ENCODE measurements at regions not wholly inside any gene's neighbourhood (a gene's known extent, or its start where the extent isn't known, plus 50 kb on each side); places are given as distances from the start of the nearest gene placed in this dataset.

DNA sequence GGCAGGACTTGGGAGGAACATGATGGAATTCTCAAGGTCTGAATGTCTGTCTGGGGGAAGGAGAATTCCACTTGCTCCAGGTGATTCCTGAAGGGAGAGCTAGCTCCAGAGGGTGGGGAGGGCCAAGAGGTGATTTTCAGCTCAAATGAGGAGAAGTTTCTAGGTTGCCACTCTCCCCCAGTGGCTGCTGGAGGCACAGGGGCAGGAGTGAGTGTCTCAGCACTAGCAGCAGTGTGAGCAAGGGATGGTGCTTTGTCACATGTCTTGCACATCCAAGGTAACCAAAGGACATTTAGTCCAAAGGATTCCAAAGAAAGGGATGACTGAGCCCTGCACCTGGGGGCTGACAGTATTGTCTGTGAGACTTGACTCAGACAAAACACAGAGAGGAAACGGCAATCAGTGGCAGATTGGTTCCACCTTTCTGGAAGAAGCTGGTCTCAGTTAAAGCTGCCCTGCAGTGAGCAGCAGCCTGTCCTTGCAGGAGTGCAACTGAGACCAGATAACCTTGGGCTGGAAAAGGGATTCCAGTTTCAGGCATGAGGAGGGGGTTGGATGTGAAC, 51.2 kb upstream of the PCBD1 start:
- no peak for DNase-seq (ENCODE audit: low spot score)

DNA sequence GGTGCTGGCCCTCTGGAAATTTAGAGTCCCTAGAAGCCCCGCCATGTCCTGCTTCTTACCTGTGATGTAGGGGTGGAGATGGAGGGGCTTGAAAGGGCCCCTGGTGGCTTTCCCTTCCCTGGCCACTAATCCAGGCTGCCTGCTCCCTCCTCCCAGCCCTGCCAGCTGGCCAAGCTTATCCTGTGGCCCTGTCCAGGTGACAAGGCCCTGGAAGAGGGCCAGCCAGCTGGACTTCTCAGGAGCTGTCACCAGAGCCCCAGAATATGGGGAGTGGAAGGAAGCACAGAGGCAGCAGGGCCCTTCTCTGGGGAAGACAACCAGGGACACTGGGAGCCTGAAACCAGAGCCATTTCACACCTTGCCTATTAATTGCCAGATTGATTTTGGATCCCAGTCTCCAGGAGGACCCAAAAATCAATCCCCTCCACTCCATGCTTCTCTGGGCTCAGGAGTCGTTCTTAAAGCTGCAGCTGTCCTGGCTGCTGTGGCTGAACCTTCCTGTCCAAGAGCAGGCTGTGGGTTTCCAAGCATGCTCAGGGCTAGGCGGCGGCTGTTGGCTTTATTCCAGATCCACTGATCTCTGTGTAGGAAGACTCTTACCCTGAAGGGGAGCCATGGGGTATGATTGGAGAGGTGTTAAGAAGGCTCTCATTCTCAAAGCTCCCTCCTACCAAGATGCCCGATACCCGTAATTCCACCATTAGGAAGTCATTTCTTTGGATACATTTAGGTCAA, 52.6 kb upstream of the PCBD1 start:
- DNase-seq (ENCODE audit: low spot score): no peak

DNA sequence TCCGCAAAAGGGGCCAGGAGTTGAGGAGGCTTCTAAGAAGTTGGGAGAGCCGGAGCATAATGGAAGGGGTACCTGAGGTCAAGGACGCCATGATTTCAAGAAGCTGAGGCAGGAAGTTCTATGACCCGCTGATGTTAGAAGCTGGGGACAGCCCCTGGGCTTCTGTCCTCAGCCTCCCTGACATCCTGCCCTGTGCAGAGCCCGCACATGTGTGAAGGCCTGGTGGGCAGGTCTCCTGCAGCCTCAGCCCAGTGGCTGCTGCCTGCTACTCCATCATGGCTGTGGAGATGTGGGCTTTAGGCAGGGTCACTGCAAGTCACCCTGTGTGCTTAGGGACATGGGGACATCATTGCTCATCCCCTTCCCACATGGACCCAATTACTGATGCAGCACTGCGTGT, 53.8 kb upstream of the PCBD1 start:
- no peak for DNase-seq (ENCODE audit: low spot score)

DNA sequence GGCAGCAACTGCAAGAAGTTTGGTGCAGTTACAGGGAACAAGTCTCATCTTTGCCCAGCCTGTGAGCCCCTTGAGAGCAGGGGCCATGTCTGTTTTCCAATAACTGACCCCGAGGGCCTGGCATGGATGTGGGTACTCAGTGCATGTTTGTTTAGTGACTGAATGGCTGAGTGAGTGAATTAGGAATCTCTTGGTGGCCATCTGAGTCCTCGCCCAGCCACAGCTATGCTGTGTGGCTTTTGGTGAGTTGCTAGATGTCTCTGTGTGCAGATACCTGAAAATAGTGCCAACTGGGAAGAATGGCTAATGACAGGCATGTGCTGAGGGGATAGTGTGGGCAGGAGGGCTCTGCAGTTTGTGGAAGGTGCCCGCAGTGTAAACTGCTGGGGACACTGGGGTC, 54.4 kb upstream of the PCBD1 start:
- no peak for DNase-seq (ENCODE audit: low spot score)

DNA sequence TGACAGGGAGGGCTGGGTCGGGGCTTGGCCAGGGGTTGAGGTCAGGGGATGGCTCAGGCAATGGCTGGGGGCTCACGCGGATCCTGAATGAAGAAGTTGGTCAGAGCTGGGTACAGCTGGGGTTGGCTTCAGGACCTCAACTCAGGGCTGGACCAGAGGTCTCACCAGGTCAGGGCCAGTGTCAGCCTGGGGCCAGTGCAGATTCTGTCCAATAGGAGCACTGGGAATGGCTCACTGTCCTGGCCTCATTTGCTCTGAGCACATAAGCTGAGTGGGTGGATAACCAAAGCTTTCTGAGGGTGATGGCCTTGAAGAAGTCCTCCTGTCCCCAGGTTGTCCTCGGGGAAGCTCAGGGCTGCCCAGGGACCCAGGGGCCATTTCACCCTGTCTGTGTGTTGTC, 54.9 kb upstream of the PCBD1 start:
- no peak for DNase-seq (ENCODE audit: low spot score)

DNA sequence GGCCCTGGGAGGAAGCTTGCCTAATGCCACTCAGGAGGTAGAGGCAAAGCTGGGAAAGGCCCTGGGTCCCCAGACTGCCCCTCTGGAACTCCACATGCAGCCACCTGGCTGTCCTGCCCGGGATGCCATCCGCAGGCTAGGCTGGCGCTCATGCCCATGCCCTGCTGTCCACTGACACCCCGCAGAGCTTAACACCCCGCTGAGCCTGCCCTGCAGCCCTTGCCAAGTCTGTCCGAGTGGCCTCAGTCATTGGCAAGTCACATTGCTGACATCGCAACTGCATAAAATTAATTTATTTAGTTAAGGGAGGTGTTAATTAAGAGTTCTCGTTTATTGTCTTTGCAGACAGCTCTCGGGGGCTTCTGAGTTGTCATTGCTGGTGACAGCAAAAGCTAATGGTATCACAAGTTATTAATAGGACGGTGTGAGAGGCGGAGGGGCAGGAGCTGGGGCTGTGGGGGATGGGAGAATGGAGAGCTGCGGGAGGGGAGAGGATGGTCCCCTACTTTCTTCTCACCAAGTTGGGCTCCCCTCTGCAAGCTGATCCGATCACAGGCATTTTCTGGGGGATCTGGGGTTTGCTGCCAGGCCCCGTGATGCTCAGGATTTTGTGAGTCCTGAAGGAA, 55.6 kb upstream of the PCBD1 start:
- DNase-seq (ENCODE audit: low spot score): no peak

DNA sequence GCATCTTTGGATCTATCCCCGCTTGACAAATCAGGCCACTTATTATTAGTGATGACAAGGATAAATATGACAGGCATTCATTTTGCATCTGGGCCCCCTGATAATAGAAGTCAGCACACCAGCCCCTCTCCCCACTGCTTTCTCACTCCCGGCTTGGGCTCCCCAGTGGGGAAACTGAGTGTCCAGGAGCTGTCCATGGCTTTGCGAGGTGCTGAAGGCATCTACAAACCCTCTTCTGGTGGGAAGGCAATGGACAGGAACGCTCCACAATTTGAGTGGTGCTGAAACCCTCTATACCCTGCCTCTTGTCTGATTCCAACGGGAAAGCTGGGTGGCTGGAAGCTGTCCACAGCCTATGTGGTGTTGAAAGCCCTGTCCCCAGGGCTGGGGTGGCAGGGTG, 61.7 kb upstream of the PCBD1 start:
- DNase-seq (ENCODE audit: low spot score): no peak

DNA sequence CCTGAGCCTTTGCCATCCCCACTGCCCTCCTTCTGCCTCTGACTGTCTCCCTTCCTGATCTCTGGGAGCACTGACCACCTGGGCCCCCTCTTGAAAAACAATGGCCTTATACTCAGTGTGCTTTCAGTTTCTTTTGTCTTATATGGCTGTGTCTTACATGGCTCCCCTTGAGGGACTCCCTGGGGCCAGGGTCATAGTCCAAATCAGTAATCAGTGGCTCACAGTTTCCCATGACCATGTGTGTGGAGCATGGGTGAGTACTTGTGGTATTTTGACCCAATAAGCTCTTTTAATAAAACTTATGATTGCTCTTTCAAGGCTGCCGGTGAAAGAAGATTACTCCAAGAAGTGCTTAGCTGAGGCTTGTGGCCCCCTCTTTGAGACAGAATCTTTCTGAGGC, 62.4 kb upstream of the PCBD1 start:
- no peak for DNase-seq (ENCODE audit: low spot score)

DNA sequence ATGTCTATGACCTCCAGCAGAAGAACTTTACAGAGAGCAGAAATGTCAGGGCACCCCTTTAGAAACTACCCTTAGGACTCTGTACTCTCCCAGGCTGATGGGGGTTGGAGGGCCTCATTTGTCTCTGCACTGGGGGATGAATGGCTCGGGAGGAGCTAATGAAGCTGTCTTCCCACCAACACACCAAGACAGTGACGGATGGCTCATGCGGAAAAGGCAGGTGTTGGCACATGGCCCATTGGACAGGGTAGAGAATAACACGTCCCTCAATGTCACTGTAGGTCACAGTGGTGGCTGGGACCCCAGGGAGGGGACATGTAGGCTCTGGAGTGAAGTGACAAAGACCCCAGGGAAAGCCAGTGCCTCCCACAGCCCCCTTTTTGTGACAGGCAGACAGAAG, 64.0 kb upstream of the PCBD1 start:
- DNase-seq (ENCODE audit: low spot score): no peak

DNA sequence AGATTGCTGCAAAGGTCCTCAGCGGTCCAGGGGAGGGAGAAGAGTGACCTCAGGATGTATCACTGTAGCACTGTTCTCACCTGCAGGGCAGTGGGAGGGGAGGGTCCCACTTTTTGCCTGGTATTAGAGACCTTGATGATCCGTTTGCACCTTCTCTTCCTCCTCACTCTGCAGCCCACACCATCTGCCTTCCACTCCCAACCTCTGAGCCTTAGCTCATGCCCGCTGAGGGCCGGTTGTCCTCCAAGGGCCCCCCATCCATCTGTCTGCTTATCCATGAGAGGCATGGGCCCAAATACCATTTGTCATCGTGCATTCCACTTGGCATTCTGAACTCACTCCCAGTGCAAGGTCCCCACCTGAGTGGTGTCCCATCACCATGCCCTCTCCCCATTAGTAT, 64.6 kb upstream of the PCBD1 start:
- DNase-seq (ENCODE audit: low spot score): no peak

DNA sequence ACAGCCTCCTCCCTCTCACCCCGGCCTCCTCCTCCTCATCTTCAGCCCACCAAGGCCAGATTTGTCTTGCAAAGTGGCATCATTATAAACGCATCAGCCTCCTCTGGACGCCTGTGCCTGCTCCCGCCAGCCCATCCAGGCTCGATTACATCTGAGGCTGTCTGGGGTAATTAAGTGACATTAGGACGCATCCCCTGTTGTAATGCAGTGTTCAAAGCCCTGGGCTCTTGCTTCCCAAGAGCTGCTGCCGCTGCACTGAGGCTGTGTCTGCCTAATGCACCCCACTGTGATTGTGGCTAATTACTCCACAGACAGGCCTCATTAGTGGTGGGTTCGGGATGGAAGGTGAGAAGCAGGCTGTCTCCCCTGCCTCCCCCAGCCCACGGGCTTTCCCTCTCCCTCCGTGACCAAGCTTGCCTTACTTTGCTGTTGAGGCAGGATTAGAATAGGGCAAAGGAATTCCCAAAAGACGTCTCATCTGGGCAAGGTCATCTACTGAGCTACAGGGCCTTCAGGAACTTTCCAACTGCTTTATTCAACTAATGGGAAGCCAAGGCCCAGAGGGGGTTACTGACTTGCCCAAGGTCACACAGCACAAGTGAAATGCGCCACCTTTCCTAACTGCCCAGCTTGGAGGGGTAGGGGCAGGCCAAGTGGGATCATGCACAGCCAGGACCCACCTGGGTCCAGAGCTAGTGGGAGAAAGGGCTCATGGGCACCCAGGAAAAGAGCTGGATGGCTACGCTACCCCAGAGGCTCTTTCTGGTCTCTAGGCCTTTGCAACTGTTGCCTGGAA, 66.2 kb upstream of the PCBD1 start:
- DNase-seq (ENCODE audit: low spot score): no peak

DNA sequence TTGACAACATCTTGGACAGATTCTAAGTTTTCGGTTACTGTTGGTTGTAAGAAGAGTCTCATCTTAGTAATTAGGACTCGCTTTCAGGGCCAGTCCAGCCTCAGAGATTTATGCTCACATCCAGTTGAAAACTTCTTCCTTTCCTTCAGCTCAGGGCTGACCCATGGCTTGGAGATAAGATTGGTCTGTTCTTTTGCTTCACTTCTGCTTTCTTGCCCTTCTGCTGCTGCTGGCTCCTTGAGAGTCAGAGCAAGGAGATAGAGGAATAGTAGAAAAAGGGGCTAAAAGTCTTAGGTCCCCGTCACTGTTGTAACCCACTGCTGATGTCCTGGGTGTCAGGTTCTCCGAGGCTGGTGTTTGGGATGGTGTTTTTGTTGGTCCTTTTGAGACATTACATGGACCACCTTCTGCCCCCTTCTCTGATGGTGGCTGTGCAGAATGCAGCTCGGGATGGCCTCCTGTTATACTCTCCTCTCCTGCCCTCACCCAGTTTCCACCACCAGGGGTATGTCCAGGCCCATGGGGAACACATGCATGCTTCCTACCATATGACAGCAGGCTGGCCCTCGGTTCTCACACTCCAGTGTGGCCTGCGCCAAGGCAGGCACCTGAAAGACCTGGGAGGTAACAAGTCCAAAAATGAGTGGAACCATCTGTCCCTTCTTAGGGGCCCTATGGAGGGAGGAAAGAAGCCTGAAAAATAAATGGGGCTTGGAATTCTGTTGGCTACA, 67.8 kb upstream of the PCBD1 start:
- DNase-seq (ENCODE audit: low spot score): no peak

DNA sequence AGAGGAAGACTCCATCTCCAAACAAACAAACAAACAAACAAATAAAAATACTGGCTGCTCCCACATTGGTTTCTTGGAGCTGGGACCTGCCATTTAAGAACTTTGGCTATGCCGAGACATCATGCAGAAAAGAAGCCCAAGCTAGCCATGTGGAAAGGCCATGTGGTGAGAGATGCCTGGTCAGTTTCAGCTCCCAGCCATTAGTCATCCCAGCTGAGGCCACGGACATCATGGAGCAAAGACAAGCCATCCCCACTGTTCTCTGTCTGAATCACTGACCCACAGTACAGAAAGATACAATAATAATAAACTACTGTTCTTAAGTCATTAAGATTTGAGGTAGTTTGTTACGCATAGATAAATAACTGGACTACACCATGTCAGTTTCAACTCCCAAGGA, 70.0 kb upstream of the PCBD1 start:
- no peak for DNase-seq (ENCODE audit: low spot score)

DNA sequence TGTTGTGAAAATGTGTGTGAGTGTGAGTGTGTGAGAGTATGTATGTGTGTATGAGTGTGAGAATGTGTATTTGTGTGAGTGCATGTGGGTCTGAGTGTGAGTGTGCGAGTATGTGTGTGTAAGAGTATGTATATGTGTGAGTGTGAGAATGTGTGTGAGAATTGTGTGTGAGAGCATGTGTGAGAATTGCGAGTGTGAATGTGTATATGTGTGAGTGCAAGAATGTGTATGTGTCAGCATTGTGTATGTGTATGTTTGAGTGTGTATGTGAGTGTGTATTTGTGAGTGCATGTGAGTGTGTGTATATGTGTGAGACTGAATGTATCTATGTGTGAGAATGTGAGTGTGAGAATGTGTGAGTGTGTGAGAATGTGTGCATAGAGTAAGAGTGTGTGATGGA, 72.0 kb upstream of the PCBD1 start:
- DNase-seq (ENCODE audit: low spot score): no peak

DNA sequence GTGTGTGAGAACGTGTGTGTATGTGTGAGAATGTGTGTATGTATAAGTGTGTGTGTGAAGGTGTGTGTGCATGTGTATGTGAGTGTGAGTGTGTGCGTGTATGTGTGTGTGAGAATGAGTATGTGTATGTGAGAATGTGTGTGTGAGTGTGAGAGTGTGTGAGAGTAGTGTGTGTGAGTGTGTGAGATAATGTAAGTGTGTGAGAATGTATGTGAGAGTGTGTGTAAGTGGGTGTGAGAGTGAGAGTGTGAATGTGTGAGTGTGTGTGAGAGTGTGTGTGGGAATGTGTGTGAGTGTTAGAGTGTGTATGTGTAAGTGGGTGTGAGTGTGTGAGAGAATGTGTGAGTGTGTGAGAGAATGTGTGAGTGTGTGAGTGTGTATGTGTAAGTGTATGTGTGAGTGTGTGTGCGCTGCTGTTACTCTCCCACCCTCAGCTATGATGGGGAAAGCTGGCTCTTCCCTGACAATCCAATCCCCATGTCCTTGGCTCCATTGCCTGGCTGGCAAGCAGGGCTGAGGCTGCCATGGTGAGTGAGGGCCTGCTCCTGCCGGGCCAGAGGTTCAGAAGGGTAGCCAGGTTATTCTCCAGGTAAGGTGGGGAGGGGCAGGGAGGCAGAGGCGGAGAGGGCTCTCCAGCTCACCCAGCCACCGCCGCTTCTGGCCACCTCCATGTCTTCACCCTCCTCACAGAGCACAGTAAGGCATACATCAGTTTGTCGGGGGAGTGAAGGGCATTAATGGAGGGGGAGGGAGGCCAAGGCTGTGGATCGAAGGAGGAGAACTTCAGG, 72.6 kb upstream of the PCBD1 start:
- no peak for DNase-seq (ENCODE audit: low spot score)

DNA sequence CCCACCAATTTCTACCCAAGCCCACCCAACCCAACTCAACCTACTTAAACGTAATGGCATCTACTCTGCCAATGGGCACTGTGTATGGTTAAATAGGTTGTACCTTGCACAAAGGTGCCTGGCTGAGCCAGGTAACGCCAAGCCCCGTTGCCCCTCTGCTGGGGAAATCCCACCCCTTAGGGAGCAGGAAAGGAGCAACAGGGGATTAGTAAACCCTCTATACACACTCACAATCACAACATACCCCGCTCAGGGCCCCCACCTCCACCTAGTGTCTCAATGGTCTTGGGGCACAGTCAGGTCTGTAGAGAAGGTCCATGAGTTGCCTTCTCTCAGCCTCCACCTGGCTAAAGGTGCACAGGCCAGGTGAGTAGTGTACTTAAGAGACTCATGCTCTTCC, 74.3 kb upstream of the PCBD1 start:
- DNase-seq (ENCODE audit: low spot score): no peak

DNA sequence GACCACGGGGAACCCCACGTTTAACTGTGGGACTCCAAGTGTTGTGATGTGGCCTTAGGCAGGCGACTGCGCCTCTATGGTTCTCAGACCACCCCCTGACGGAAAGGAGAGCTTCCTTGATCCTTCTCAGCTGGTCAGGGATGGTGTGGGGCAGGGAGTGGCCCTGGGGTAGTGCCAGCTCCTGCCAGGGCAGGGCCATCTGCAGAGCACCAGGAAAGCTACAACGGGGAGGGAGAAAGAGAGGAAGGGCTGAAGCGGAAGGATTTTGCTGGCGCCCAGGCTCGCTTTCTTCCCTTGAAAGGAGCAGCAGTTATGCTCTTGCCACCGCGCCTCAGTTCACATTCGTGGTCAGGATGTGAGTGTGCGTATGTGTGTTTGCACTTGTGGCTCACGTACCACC, 74.9 kb upstream of the PCBD1 start:
- DNase-seq (ENCODE audit: low spot score): no peak

DNA sequence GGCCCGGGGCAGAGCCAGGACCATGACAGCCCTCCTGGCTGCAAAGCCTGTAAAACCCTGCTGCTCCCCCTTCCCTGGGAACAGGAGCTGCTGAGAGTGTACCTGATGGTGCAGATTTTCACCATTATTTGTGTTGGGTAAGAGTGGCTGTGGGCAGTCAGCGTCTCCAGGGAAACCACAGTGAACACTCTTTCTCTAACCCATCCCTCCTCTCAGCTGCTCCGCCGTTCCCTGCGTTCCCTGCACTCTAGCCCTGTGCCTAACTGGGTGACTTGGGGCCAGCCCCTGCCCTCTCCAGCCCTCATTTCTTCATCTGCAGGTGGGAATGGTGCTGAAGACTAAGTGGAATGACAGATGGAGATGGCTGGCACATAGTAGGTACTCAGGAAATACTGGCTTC, 75.9 kb upstream of the PCBD1 start:
- DNase-seq (ENCODE audit: low spot score): no peak

DNA sequence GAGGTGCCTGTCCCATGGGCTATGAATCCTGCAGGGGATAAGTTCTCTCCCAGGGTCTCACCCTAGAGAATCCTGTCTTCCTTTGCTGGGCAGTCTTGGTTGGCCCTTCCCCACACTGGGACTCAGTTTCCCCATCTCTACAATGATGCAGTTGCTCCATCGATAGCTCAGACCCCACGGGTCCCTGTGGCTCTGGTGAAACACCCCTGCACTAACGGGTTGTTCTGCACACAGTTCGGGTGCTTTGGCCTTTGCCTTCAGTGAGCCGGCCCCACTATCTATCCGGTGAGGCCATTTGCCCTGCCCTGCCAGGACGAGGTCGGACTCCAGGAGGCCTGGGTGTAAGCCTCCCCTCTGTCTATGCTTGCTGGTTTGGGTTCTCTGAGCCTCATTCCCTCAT, 76.5 kb upstream of the PCBD1 start:
- no peak for DNase-seq (ENCODE audit: low spot score)

DNA sequence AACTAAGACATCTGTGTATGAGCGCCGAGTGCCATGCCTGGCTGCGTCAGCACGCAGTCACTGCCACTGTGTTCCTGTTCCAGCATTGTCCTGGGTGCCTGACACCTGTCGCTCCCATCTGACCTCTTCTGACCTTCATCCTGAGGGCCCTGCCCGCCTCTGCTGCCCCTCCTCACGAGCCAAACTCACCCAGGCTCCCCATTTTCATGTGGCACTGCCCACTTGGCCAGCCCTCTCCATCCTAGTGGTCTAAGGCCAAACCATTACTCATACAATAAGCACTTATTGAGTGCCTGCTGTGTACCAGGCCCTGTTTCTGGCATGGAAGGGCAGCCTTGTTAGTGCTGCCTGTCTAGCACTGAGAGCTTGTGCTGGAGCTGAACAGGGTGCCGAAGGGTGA, 77.2 kb upstream of the PCBD1 start:
- no peak for DNase-seq (ENCODE audit: low spot score)
